Upper lobe of right lung (tissue), 1 donor: ENCODE measurements at regions not wholly inside any gene's neighbourhood (a gene's known extent, or its start where the extent isn't known, plus 50 kb on each side); places are given as distances from the start of the nearest gene placed in this dataset.
"Not testable (repeated sequence)": the region's sequence is repeated elsewhere in the genome, so short reads cannot be mapped to it uniquely, and the experiment has no call there.

Experiments used
- ATAC-seq: fragments of 200-7000 bp; cut with Tn5 transposase; one replicate; pipeline ENCODE4 v1.9.1; 2020; ENCODE audit warnings: mild to moderate bottlenecking, moderate library complexity
- DNase-seq: peaks from one replicate; pipeline ENCODE4 v3.0.0-alpha.2; 2020
- H3K27ac ChIP-seq: fragments of 200-600 bp; one replicate; pipeline ENCODE4 v1.8.0; 2022
- H3K27me3 ChIP-seq: fragments of 200-600 bp; one replicate; pipeline ENCODE4 v1.8.0; 2022; ENCODE audit warnings: mild to moderate bottlenecking
- H3K36me3 ChIP-seq: fragments of 200-600 bp; one replicate; pipeline ENCODE4 v1.8.0; 2022
- H3K4me1 ChIP-seq: fragments of 200-600 bp; one replicate; pipeline ENCODE4 v1.8.0; 2022
- H3K4me3 ChIP-seq: fragments of 200-600 bp; one replicate; pipeline ENCODE4 v1.8.0; 2022; ENCODE audit warnings: mild to moderate bottlenecking
- H3K9me3 ChIP-seq: fragments of 200-600 bp; one replicate; pipeline ENCODE4 v1.8.0; 2022
- intact Hi-C: fragments of 100-400 bp; cut with DNase I; formaldehyde crosslinking; loops from one replicate; pipeline ENCODE4 v1.11.0; 2022
- TF ChIP-seq, protein P1 (sequence below): fragments of 200-600 bp; IDR thresholded peaks from one replicate; pipeline ENCODE4 v1.8.0; 2022; ENCODE audit warnings: antibody characterized with exemption
- donor health status: DM: no; HTN: yes; CAD: no; lungs with severe emphysema.

DNA sequence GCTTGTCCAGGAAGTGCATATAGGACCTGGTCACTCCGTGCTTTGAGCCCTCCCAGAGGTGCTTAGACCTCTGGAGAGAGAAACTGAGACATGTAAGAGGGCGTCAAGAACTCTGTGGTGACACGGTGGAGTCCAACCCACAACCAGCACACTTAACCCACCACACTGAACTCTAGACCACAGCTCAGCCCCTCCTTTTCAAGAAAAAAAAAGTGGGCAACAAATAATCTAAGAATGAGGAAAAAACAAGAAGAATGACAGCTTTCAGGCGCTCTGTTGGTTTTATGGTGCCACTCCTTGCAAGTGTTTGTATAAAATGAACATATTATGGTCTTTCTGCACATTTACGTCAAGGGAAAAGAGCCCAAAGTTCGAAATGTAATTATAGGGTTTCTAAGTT is 50.2 kb upstream of the SNAPC3 start:
- Histone ChIP-seq H3K27me3 (no peaks in the 10 kb centered on the region), H3K4me1 (no peaks in the 10 kb centered on the region), H3K4me3 (no peak overlapping the region), H3K27ac (no peak overlapping the region), H3K9me3 (no peaks in the 10 kb centered on the region), H3K36me3 (no peaks in the 10 kb centered on the region)
- TF ChIP-seq, protein P1, sequence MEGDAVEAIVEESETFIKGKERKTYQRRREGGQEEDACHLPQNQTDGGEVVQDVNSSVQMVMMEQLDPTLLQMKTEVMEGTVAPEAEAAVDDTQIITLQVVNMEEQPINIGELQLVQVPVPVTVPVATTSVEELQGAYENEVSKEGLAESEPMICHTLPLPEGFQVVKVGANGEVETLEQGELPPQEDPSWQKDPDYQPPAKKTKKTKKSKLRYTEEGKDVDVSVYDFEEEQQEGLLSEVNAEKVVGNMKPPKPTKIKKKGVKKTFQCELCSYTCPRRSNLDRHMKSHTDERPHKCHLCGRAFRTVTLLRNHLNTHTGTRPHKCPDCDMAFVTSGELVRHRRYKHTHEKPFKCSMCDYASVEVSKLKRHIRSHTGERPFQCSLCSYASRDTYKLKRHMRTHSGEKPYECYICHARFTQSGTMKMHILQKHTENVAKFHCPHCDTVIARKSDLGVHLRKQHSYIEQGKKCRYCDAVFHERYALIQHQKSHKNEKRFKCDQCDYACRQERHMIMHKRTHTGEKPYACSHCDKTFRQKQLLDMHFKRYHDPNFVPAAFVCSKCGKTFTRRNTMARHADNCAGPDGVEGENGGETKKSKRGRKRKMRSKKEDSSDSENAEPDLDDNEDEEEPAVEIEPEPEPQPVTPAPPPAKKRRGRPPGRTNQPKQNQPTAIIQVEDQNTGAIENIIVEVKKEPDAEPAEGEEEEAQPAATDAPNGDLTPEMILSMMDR = no peak
- DNase-seq (no peak), ATAC-seq (no peak)
- intact Hi-C loops = no loop called here

DNA sequence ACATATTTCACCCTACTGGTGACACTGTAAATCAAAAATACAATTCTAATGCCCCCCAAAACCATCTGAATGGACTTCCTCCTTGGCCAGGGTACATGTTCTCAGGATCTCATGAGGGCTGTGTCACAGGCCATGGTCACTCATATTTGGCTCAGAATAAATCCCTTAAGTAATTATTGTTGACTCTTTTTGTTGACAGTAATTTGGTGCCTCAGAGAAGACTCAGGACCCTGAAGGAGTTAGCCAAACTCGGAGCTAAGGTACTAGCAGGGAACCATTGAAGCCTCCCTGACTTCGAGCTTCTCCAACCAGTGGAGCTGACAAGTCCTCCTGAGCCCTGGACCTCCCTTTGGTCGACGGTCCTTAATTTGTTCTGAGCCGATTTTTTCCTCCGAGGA is 51.2 kb upstream of the SNAPC3 start:
- Histone ChIP-seq H3K36me3 (no peaks in the 10 kb centered on the region), H3K27me3 (no peaks in the 10 kb centered on the region), H3K4me3 (no peak overlapping the region), H3K4me1 (no peaks in the 10 kb centered on the region), H3K27ac (no peak overlapping the region), H3K9me3 (no peaks in the 10 kb centered on the region)
- ATAC-seq = no peak
- TF ChIP-seq, protein P1 = no peak
- no peak for DNase-seq
- intact Hi-C loops = no loop called here

DNA sequence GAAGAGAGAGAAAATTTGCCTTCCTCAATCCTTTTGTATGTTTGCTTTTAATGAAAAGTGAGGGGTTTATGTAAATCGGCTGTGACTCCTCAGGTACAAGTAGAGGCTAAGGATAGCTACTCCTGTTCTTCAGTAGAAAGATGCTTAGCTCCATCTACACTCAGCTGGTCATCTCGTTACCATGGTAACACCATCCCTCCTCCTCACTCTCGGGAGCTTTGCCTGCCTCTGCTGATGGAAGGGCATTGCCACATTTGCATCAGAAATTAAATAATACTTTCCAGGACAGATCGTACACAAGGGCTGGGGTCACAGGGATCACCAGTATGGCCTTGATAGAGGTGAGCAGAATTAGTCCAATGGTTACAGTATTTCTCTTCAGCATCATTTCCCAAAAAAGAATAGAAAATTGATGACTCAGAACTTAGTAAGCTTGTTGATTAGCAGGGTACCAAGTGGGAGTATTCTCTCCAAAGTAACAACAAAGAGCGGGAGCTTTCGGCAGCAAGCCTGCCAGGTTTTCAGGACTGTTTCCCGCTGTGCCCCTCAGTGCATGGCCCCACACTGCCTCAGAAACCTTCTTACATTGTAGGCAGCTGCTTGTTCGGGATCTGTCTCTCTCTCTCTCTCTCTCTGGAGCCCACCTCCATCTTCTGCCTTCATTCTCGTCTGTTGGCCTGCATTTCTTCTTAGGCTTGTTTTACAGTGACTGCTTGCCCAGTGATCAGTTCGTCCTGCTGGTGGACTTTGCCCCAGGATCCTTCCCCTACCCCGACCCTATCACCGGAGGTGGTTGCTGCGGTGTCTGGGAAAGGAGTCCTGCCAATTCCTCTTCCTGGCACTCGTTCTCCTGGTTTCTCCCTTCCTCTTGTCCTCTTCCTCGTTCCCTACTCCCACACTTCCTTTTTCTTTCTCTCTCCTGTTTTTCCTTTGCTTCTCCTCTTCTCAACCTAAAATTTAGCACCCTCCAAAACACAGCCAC is 51.9 kb upstream of the SNAPC3 start:
- Histone ChIP-seq H3K9me3 (no peaks in the 10 kb centered on the region), H3K4me1 (no peaks in the 10 kb centered on the region), H3K27me3 (no peaks in the 10 kb centered on the region), H3K27ac (no peak overlapping the region), H3K4me3 (no peak overlapping the region), H3K36me3 (no peaks in the 10 kb centered on the region)
- intact Hi-C loops = no loop called here
- TF ChIP-seq, protein P1 = no peak
- DNase-seq (no peak), ATAC-seq (no peak)

DNA sequence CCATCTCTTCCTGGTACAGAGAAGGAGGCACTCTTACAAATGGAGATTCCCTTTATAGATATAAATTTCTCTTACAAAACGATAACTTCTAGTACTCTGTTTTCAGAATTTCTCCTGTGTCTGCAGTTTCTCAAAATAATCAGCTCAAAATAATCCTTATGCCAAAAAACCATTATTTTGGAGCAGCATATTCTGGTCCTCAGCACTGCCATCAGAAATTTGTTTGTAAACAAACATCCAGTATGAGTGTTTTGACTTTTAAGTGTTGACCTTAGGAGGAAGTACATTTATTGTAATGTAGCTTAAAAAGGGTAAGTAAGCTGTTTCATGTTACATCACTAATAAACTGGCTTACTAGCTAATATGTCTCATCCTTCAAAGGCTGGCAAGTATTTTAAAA is 52.8 kb upstream of the SNAPC3 start:
- no peak overlapping the region for H3K27ac ChIP-seq
- H3K4me3 ChIP-seq = no peak overlapping the region
- H3K36me3 ChIP-seq = no peaks in the 10 kb centered on the region
- intact Hi-C loops = no loop called here
- H3K27me3 ChIP-seq = no peaks in the 10 kb centered on the region
- ATAC-seq (no peak), DNase-seq (no peak)
- H3K9me3 ChIP-seq = no peaks in the 10 kb centered on the region
- H3K4me1 ChIP-seq = no peaks in the 10 kb centered on the region
- TF ChIP-seq, protein P1 = no peak

DNA sequence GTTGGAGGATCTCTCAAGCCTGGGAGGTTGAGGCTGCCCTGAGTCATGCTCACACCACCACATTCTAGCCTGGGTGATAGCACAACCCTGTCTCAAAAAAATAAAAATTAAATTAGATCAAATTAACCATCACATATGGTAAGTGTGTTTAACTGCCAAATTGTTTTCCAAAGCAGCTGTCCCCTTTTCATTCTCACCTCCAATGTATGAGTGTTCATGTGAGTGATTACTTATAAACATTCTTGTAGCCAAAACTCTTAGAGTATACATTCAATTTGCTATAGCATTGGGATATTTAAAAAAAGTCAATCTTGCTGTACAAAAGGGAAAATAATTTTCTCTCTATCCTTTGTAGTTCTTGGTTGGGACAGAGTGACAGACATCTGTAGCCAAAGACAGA is 53.4 kb upstream of the SNAPC3 start:
- TF ChIP-seq, protein P1 = no peak
- Histone ChIP-seq H3K36me3 (no peaks in the 10 kb centered on the region), H3K27me3 (no peaks in the 10 kb centered on the region), H3K4me1 (no peaks in the 10 kb centered on the region), H3K9me3 (no peaks in the 10 kb centered on the region), H3K4me3 (no peak overlapping the region), H3K27ac (no peak overlapping the region)
- DNase-seq = no peak
- ATAC-seq = no peak
- intact Hi-C loops = no loop called here

DNA sequence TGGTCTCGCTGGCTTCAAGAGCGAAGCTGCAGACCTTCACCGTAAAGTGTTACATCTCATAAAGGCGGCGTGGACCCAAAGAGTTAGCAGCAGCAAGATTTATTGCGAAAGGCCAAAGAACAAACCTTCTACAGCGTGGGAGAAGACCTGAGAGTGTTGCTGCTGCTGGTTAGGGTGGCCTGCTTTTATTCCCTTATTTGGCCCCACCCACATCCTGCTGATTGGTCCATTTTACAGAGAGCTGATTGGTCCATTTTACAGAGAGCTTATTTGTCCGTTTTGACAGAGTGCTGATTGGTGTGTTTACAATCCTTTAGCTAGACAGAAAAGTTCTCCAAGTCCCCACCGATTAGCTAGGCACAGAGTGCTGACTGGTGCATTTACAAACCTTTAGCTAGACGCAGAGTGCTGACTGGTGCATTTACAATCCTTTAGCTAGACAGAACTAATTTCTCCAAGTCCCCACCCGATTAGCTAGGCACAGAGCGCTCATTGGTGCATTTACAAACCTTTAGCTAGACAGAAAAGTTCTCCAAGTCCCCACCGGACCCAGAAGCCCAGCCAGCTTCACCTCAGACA is 57.6 kb upstream of the SNAPC3 start:
- ATAC-seq, H3K27ac ChIP-seq, H3K9me3 ChIP-seq, H3K27me3 ChIP-seq, intact Hi-C loops, H3K36me3 ChIP-seq, DNase-seq, H3K4me1 ChIP-seq, H3K4me3 ChIP-seq: not testable (repeated sequence)
